SK-N-SH treated with all-trans-retinoic acid at 6 μM for 48 hours (cell line): ENCODE measurements at regions not wholly inside any gene's neighbourhood (a gene's known extent, or its start where the extent isn't known, plus 50 kb on each side); places are given as distances from the start of the nearest gene placed in this dataset.

Experiments used
- BACH2 ChIP-seq: fragments of 250-450 bp; sonication (Bioruptor Pico); IDR thresholded peaks from 2 replicates; pipeline ENCODE4 v1.9.0; 2021; ENCODE audit warnings: mild to moderate bottlenecking, borderline replicate concordance
- CREB5 ChIP-seq: fragments of 250-450 bp; sonication (Bioruptor Pico); IDR thresholded peaks from 2 replicates; pipeline ENCODE4 v1.5.1; 2020; ENCODE audit warnings: low read depth, mild to moderate bottlenecking, moderate library complexity
- ESRRG ChIP-seq: fragments of 250-450 bp; sonication (Bioruptor Pico); IDR thresholded peaks from 2 replicates; pipeline ENCODE4 v1.6.1; 2021; ENCODE audit warnings: mild to moderate bottlenecking
- ISL1 ChIP-seq: fragments of 250-450 bp; sonication (Bioruptor Pico); IDR thresholded peaks from 2 replicates; pipeline ENCODE4 v2.1.2; 2022; ENCODE audit warnings: mild to moderate bottlenecking, moderate library complexity
- PATZ1 ChIP-seq: fragments of 250-450 bp; sonication (Bioruptor Pico); IDR thresholded peaks from 2 replicates; pipeline ENCODE4 v1.8.0; 2020; ENCODE audit warnings: mild to moderate bottlenecking, moderate library complexity, borderline replicate concordance
- POU6F1 ChIP-seq: fragments of 250-450 bp; sonication (Bioruptor Pico); IDR thresholded peaks from 2 replicates; pipeline ENCODE4 v1.8.0; 2021; ENCODE audit warnings: low read depth, mild to moderate bottlenecking, moderate library complexity, borderline replicate concordance
- PPARA ChIP-seq: fragments of 250-450 bp; sonication (Bioruptor Pico); IDR thresholded peaks from 2 replicates; pipeline ENCODE4 v1.5.0; 2020; ENCODE audit warnings: mild to moderate bottlenecking, borderline replicate concordance
- RARB ChIP-seq: fragments of 250-450 bp; sonication (Bioruptor Pico); IDR thresholded peaks from 2 replicates; pipeline ENCODE4 v1.8.0; 2021; ENCODE audit warnings: mild to moderate bottlenecking, moderate library complexity
- TSHZ2 ChIP-seq: fragments of 250-450 bp; sonication (Bioruptor Pico); IDR thresholded peaks from 2 replicates; pipeline ENCODE4 v1.5.0; 2020; ENCODE audit warnings: mild to moderate bottlenecking, moderate library complexity
- ZC3H10 ChIP-seq: fragments of 250-450 bp; sonication (Bioruptor Pico); IDR thresholded peaks from 2 replicates; pipeline ENCODE4 v1.5.1; 2021; ENCODE audit warnings: mild to moderate bottlenecking, moderate library complexity
- ZFP3 ChIP-seq: fragments of 250-450 bp; sonication (Bioruptor Pico); IDR thresholded peaks from 2 replicates; pipeline ENCODE4 v1.5.0; 2020; ENCODE audit warnings: mild to moderate bottlenecking, moderate library complexity
- ZNF8 ChIP-seq: fragments of 450-650 bp; formaldehyde crosslinking; IDR thresholded peaks from 2 replicates; pipeline ENCODE4 v1.5.0; 2020; ENCODE audit warnings: mild to moderate bottlenecking, moderate library complexity

- TF ChIP-seq POU6F1 (no peak), PATZ1 (no peak), ZFP3 (CRISPR knock-in tag) (no peak), ZNF8 (CRISPR knock-in tag) (no peak), BACH2 (CRISPR knock-in tag) (no peak), ZC3H10 (CRISPR knock-in tag) (no peak), ISL1 (peak; percentile 55), TSHZ2 (CRISPR knock-in tag) (no peak), PPARA (no peak), CREB5 (CRISPR knock-in tag) (no peak), ESRRG (no peak), RARB (CRISPR knock-in tag) (no peak)
These were observed 187.9 kb downstream of the KATNAL1 start for GRCh38 chr13:30119476-30119875.
